Ammon's horn (tissue), 1 donor: ENCODE measurements at regions not wholly inside any gene's neighbourhood (a gene's known extent, or its start where the extent isn't known, plus 50 kb on each side); places are given as distances from the start of the nearest gene placed in this dataset.

Experiments used
- DNase-seq: peaks from one replicate; pipeline ENCODE4 v3.0.0-alpha.2; 2016; ENCODE audit warnings: low spot score

GRCh38 chr13:47251771-47252170, 354.9 kb upstream of the HTR2A start:
- DNase-seq: no peak

- DNase-seq: no peak
Observed at GRCh38 chr13:47250146-47250545, 353.3 kb upstream of the HTR2A start.

GRCh38 chr13:47249266-47249665, 352.4 kb upstream of the HTR2A start:
- DNase-seq: no peak

GRCh38 chr13:47241446-47241845, 344.6 kb upstream of the HTR2A start:
- DNase-seq: no peak

- no peak for DNase-seq
Observed at GRCh38 chr13:47239025-47239424, 342.2 kb upstream of the HTR2A start.

- DNase-seq: no peak
Observed at GRCh38 chr13:47237571-47237970, 340.7 kb upstream of the HTR2A start.

GRCh38 chr13:47233734-47234133, 336.9 kb upstream of the HTR2A start:
- DNase-seq: no peak

GRCh38 chr13:47232516-47232915, 335.7 kb upstream of the HTR2A start:
- no peak for DNase-seq

- DNase-seq: no peak
Observed at GRCh38 chr13:47230155-47230554, 333.3 kb upstream of the HTR2A start.

- no peak for DNase-seq
Observed at GRCh38 chr13:47226516-47226915, 329.7 kb upstream of the HTR2A start.

GRCh38 chr13:47220453-47221140, 323.7 kb upstream of the HTR2A start:
- no peak for DNase-seq

- DNase-seq: no peak
Observed at GRCh38 chr13:47218611-47219010, 321.8 kb upstream of the HTR2A start.

- DNase-seq: no peak
Observed at GRCh38 chr13:47216176-47216822, 319.4 kb upstream of the HTR2A start.

- DNase-seq: no peak
Observed at GRCh38 chr13:47215736-47216135, 318.9 kb upstream of the HTR2A start.

GRCh38 chr13:47213047-47213446, 316.2 kb upstream of the HTR2A start:
- no peak for DNase-seq

GRCh38 chr13:47211106-47211505, 314.3 kb upstream of the HTR2A start:
- DNase-seq: peak; percentile 4

- DNase-seq: no peak
Observed at GRCh38 chr13:47206111-47206510, 309.3 kb upstream of the HTR2A start.

- no peak for DNase-seq
Observed at GRCh38 chr13:47190696-47191305, 293.9 kb upstream of the HTR2A start.

- DNase-seq: no peak
Observed at GRCh38 chr13:47188802-47189201, 291.9 kb upstream of the HTR2A start.

- DNase-seq: no peak
Observed at GRCh38 chr13:47186471-47186870, 289.6 kb upstream of the HTR2A start.

- no peak for DNase-seq
Observed at GRCh38 chr13:47184321-47184720, 287.5 kb upstream of the HTR2A start.

GRCh38 chr13:47179321-47179720, 282.5 kb upstream of the HTR2A start:
- no peak for DNase-seq
